Activated CD4-positive, alpha-beta T cell treated with anti-CD3 and anti-CD28 coated beads, Interleukin-2, amount 50 U/mL, for 24 hours (primary cell): ENCODE measurements at regions not wholly inside any gene's neighbourhood (a gene's known extent, or its start where the extent isn't known, plus 50 kb on each side); places are given as distances from the start of the nearest gene placed in this dataset.

Source experiments
- DNase-seq, 2 donors: peaks; one replicate each; pipeline ENCODE4 v3.0.0-alpha.2; 2020; ENCODE audit warnings: low read depth in 1 of 2, low spot score in 1 of 2

DNA sequence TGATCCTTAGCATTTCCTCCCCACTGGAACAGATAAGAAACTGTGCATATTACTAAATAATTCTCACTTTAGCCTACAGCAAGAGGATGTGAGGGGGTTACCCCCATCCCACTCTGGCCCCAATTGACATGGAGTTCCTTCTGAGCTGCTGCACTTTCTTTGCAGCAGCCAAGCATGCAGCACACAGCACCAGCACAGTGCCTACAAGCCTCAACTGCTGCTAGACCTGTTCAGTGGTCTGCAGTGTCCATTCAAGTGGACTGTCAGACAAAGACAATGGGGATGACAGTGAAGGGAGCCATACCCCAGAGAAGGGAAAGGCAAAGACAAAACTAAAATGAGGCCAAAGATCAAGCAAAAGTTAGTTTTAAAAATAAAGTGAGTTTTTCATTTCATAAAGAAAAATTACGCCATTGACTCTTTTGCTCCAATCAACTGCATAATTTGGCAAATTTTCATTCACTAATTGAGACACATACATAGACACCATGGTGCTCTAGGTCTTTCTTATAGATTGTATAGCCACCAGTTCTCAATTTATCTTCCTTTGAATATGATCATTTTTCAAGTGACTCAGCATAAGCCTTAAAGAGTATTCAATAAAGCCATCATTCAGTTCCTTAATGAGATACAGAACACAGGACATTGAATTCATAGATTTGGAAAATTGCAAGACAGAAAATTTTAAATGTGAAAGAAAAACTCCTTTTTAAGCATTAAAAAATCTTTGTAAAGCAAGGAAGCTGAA lies 410.6 kb downstream of the HNRNPD start:
- no peak for DNase-seq

DNA sequence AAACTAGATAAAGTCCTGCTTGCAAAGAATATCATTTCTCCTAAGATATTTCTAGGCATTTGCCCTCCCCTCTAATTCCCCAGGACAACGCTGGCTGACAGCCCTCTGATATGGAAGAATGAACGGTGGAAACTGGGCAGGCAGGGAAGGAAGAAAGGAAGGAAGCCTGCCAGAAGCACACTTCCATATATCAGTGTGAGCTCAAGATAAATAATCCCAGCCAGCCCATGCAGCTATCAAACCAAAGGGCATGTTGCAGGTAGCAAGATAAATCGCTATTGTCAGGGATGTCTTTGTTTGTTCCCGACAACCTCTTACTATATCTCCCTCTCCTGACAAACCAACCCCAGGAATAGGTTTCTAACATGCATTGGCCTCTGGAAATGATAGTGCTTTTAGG lies 412.8 kb downstream of the HNRNPD start:
- no peak for DNase-seq

DNA sequence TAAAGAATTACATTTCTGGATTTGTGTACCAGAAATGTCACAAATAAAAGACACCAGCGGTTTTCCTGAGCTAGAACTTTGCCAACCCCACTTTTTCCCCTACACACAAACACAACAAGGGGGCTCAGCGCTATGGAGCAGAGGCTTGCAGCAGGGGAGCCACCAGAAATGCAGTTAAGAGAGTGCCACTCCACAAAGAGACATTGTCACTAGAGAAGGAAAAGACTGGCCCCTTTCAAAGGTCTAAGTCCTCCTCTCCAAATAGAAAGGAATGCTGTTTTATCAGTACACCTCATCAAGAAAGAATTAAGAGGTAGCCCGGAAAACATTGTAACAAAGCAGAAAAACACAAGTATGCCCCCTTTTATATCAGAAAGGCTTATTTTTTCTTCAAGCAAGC lies 419.5 kb downstream of the HNRNPD start:
- no peak for DNase-seq

DNA sequence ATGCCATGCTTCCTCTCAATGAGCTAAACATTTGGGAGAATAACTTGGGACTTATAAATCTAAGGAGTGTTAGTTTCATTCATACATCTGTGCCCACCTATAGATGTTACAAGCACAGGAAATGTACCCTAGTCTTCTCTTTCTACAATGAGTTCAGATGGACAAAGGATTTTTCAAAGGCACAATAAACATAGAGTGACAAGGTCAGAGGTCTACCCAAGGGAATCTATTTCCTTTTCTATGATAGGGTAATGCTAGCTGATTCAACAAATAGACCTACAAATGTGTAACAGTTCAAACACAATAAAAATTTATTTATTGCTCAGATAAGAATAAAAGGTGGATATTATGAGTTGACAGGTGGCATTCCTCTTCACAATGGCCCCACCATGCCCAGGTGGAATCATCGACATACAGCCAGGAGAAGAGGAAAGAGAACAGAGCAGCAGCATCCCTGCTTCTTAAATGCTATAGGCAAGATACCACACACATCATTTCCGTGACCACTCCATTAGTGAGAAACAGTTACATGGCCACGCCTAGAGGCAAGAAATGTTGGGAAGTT lies 421.8 kb downstream of the HNRNPD start:
- DNase-seq: no peak

DNA sequence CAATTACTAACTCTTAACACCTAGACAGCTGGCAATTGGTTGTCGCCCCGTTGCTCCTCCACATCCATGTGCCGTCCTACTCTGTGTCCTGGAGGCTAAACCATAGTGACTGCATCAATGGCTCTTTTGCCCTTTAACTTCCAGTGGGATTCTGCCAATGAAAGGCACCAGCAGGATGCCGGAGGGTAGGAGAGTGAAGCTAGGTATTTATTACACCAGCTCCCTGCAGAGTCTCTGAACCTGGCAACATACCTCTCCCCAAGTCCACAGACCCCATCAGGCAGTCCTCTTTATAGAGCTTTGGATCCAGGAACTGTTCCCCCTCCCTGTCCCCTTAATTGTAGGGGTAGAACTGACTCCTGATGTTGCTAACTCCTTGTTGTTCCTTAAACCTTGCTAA lies 426.8 kb downstream of the HNRNPD start:
- no peak for DNase-seq

DNA sequence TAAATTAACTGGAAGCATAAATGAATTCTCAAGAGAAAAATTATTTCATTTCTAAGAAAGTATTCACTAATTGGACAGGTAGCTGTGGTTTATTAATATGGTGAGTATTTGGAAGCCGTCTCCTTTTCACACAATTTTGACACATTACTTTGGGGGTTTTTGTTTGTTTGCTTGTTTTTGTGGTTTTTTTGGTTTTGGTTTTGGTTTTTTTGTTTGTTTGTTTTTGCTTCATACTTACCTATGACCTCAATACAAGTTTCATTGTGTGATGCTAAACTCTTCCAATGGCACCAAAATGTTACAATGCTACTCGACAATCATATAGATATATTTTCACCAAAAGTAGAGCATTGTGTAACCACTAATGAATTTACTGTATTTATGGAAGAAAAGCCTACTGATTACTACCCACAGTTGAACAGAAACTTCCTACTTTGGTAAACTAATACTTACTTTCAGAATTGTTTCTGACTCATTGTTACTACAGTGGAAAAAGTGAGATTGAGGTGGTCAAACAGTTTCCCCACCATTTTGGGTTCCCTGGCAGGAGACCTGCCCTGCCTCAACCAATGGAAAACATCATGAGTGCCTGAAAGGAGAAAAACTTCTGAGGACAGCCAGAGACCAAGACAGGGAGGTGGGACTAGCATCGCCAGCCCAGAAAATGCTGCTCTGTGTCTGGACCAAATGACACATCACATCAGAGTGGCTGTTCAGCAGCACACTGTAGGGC lies 443.1 kb downstream of the HNRNPD start:
- DNase-seq: no peak

DNA sequence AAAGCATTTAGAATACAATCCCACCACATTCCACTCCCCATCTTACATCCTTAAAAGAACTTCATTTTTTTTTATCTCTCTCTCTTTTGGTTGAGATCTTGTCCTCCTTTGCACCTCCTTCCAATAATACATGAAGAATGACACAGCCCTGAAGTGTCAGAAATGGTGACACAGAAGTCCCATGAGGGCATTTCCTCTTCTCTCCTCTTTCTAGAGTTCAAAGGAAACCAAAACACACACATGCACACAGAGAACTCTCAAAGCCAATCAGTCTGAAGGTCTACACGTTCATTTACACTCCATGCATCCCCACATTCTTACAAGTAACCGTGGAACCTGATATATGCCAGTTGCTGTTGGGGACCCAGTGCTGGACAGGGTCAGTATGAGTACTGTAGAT lies 450.7 kb downstream of the HNRNPD start:
- no peak for DNase-seq

DNA sequence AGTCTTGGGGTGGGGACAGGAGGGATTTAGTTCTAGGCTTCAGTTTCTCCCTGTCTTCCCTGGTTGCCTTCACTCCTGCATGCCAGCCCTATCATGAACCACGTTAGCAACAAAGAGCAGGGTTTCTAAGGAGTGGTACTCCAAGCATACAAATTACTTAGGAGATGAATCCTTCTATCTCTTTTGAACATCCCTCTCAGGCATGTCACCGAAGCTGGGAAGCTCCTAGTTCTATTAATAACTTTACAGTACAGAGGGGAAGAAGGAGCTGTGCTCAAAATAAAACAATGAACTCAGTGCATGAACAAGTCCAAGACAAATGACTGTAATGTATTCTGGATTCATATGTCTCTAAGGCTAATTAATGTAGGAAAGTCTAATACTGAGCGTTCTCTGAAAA lies 450.6 kb upstream of the RASGEF1B start:
- DNase-seq: no peak

DNA sequence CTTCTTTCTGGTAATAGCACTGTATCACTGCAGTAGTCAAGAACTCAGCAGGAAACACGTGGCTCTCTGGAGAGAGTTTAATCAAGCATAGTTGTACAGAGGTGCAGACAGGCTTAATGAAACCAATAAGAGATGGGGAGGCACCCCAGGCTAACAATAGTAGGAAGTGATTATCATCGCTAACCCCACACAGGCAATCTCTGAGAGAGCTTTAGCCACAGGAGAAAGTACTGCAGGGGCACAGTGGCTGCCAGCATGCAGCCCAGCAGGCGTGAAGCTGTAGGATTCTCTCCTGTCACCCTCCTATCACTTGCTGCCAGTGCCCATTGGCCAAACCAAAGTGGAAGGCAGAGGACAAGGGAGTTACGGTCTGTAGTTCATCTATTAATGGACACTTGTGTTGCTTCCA lies 450.0 kb upstream of the RASGEF1B start:
- DNase-seq: no peak

DNA sequence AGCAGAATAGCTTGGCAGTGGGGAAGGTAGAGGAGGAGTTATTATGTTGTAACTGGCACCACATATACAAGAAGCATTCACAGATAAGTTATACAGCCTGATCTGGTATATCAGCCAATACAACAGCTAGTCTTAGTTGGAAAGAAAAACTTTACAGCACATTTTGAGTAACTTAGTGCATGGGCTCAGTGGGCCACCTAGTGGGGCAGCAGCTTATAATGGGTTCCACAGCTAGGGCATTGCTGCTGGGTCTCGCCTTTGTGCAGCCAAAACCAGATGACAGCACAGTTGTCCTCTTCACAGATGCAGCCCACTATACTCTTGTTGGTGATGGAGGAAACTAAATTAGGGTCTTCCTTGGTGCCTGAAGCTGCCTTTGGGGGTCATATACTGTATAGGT lies 448.1 kb upstream of the RASGEF1B start:
- no peak for DNase-seq

DNA sequence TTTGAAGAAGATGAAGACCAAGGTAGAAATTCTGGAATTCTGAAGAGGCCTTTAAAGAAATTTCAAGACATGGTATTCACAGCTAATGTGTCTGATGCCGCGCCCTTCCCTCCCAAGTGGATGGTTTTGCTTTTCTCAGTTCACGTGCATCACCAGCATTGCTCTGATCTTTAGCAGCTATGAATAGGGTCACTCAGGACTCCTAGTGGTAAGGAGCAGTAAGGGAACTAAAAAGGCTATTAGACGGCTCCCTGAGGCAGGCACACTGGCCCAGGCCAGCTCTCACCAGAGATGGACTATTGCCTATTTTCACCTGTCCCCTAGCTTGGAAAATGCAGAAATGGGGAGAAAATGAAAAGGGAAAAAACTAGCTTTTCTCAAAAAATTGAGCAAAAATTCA lies 447.5 kb upstream of the RASGEF1B start:
- no peak for DNase-seq

DNA sequence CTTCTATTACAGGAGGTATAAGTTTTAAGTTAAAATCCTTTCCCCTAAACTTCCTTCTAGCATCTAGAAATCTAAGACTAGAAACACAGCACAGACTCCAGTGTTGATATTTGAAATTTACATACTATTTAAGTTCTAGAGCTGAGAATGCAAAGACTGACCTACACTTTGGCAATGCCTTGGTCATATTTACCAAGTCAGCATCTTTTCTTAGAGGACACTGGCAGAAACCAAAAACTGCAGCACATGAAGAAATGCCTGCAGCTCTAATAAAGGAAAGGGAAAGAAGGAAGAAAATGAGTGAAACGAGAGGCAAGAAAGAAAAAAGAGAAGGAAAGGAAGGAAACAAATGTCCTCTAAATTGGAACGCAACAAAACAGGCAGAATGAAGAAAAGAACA lies 443.7 kb upstream of the RASGEF1B start:
- DNase-seq: no peak

DNA sequence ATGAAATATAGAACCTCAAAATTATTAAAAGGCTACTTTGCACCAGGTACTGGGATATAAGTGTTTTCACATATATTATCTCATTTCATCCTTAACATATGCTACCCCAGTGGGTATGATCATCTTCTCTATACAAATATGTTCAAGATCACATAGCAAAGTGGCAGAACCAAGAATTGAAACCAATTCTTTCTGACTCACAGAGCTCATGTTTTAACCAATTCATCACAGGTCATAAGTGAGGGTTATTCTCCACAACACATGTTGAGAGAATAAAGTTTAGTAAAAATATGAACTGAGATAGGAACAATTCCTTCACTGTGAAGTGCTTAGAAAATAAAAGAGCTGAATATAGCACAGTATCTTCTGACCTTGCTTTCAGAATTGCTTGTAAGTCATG lies 442.9 kb upstream of the RASGEF1B start:
- no peak for DNase-seq

DNA sequence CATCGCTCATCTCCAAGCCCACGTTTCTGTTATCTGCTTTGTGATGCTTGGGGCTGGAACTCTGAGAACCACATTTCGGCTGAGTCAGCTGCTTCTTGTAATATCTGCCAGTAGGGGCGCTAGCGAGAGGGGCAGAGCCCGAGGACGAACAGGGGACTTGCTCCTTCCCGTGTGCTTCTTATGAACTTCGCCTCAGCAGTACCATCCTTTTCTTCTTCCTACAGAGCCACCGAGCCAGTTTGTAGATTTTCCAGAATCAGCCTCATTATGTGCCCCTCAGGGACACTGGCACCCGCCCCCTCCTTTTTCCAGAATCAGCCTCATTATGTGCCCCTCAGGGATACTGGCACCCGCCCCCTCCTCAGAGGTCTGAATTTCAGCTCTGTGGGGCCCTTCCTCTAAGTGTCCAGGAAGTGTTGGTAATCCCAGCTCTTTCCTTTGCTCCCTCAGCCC lies 441.7 kb upstream of the RASGEF1B start:
- peak in 1 of 2 donors; percentile 52 for DNase-seq

DNA sequence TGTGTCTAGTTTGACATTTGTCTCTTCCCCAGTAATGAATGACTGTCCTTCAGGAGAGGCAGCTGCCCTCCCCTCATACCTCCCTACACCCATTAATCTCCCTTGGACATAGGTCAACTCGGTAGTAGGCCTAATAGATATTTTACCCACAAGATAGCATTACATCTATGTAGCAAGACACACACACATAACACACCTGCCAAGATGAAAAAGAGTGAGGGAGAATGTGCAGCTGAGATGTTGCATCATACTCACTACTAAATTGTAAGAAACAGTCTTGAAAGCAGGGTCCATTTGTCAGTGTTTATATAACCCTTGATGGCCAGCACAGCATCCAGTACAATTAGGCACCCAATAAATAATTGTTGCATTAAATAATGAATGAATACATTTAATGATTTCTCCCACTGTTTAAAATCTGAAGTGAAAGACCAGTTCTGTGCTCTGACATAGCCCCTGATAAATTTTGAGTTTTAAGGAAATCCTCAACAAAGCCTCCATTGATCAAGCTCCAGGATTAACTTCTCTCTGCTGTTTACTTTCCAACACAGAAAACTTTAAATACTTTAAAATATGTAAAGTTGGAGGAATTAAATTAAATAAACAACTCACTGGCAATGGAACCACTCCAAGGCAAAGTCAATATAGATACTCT lies 440.8 kb upstream of the RASGEF1B start:
- DNase-seq: no peak

DNA sequence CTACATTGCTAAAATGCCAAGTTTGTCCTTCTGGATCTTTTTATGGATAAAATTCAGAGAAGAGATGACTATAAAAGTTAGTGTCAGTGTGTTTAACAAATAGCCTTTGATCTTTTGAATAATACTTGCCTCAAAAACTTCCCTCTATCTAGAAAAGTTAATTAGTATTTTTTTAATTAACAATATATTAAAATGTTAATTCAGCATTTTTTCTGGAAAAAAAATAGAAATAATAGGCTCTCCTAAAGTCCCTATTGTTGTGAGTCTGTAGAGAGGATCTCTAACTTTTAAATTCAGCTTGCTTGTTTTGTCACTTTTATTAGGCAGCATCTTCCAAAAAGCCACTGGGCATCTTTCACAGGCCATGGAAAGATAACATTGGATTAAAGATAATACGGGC lies 435.2 kb upstream of the RASGEF1B start:
- DNase-seq: no peak

DNA sequence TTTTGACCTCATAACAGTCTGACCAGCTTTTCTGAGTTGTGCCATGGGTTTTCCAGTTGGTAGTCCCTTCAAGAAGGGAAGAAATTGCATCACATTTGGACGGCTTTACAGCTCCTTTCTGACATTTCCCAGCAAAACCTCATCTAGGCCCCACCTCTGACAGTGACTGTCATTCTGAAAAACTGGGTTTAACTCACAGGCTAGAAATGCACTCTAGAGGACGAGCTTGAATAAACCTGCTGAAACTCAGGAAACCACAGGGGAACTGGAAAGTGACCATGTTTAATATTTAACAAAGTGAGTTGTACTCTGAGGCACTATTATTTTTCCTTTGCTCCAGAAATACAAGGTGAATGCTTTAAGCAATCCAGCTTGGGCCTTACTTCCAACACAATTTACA lies 434.3 kb upstream of the RASGEF1B start:
- DNase-seq: no peak

DNA sequence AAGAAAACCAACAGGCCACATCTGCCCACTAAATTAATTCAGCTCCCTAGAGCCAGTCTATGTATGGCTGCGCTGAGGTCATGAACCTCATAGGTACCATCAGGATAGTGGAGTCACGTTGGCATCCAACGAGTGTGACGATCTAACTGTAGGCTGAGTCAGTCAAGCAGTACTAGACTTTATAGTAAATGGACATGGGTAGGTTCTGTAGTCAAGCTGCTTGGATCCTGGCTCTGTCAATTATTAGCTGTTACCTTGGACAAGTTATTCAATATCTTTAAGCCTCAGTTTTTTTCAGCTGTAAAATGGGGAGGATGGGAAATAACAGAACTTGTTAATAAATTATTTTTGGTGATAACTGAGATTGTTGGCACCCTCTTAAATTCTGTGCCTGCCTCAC lies 432.4 kb upstream of the RASGEF1B start:
- no peak for DNase-seq

DNA sequence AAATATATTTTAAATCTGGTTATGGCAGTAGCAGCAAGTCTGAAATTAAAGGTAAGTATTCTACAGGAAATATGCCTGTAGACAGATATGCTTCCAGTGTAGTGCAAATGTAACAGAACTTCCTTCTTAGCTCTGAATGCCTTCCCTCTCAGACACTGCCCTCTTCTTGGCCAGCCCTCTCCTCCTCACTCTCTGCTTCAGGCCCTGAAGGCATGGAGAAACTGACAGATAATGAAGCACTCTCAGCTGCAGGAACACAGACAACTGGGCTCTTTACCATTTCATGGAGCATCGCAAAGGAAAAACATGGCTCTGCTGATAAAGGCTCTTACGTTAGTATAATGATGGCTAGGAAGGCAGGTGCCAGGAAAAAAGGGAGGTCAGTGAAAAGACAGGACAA lies 431.5 kb upstream of the RASGEF1B start:
- DNase-seq: no peak

DNA sequence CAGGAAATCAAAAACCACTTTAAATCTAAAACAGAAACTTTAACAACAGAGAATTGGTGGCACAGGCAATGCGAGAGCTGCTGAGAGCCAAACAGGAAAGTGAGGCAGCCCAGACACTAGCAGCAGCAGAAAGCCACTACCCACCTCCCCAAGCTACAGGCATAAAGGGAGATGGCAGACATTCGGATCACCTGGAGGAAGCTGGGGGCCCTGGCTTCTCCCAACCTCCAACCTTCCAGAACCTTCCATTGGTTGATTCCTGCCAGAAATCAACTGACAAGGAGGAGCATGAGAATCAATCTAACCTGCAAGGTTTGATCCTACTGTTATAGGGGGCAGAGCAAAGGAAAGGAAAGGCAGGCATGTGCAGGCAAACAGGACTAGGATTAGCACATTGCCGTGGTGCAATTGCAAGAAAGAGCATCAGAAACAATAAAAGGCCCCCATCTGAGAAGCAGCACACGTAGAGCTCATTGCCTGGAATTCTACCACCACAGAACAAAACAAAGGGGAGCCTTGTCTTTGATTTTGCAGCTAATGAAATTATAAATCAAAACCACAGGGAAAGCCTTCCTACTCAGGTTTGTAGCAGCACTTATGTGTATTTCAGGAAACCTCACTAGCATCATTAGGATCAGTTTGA lies 427.3 kb upstream of the RASGEF1B start:
- no peak for DNase-seq

DNA sequence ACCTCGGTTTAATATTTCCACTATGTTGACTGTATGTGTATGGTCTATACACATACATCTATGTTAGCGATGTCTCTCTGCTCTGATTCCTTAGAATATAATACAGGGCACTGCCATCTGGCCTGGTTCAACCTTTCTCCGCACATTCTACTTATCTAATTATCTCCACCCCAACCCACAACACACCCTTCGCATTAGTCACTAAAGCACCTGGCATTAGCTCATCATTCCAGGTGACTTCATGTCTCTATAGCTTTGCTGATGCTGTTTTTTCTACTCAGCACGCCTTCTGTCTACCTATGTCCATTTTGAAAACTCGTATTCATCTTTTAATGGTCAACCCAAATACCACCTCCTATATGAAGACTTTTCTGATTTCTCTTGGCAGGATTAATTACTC lies 425.2 kb upstream of the RASGEF1B start:
- DNase-seq: no peak
